ENCODE measurements at regions not wholly inside any gene's neighbourhood (a gene's known extent, or its start where the extent isn't known, plus 50 kb on each side); places are given as distances from the start of the nearest gene placed in this dataset.

DNA sequence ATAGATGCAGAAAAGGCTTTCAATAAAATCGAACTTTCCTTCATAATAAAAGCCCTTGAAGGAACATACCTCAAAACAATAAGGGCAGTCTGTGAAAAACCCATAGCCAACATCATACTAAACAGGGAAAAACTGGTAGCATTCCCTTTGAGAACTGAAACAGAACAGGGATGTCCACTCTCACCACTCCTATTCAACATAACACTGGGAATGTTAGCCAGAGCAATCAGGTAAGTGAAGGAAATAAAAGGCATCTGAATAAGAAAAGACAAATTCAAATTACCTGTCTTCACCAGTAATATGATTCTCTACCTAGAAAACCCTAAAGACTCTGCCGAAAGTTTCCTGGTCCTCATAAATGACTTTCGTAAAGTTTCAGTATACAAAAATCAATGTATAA lies 861.0 kb upstream of the VRK2 start:
- H3K79me1 ChIP-seq (ENCODE audit: insufficient read depth, low read depth, low read length, poor library complexity, severe bottlenecking): no peaks in the 10 kb centered on the region
- H3K9me3 ChIP-seq (ENCODE audit: control insufficient read depth, low read depth, low read length): no peaks in the 10 kb centered on the region
- Mint-ChIP-seq H3K9me3 (no peaks in the 10 kb centered on the region), H3K27me3 (ENCODE audit: low read depth) (no peaks in the 10 kb centered on the region), H3K4me3 (peak overlapping the region in 1 of 2 experiments; percentile 13; a peak in 2 of 5 replicates), H3K27ac (peak overlapping the region in 2 of 3 experiments; percentile 50 to 74; a peak in 4 of 7 replicates), H3K36me3 (ENCODE audit: insufficient read depth in 1 of 3, low read depth in 3 of 3) (no peaks in the 10 kb centered on the region), H3K4me1 (peaks cover 13 to 27% of the 10 kb centered on the region in 2 experiments)
- H2BK12ac ChIP-seq (ENCODE audit: insufficient read length, low read depth, low read length): no peak overlapping the region
- H3K4ac ChIP-seq (ENCODE audit: low read depth, low read length): no peak overlapping the region
- no peak overlapping the region for H4K8ac ChIP-seq (replicated peaks; ENCODE audit: insufficient read length, low read depth, low read length)
- no peak for TF ChIP-seq CTCF (conservative IDR thresholded peaks at IDR 0.05)
- H3K4me2 ChIP-seq (ENCODE audit: insufficient read depth, insufficient read length, low read length): peak overlapping the region; percentile 41
- H4K91ac ChIP-seq (ENCODE audit: insufficient read length, low read depth, low read length): no peak overlapping the region
- whole genome bisulfite sequencing (ENCODE audit: extremely low coverage, insufficient read length, low lambda C conversion rate): no CpG with 5 or more reads among the region's 3 CpGs
- H3K9ac ChIP-seq (ENCODE audit: extremely low read depth, insufficient read length, low read length): no peak overlapping the region
- no peak overlapping the region for H3T11ph ChIP-seq (ENCODE audit: low read length)
- H4K5ac ChIP-seq (ENCODE audit: insufficient read length, low read depth, low read length): no peak overlapping the region
- H3K56ac ChIP-seq (ENCODE audit: insufficient read length, low read depth, low read length): no peak overlapping the region
- H3K14ac ChIP-seq (ENCODE audit: insufficient read depth, low read length): no peak overlapping the region
- H2AK5ac ChIP-seq (ENCODE audit: insufficient read length, low read length): no peak overlapping the region
- no peaks in the 10 kb centered on the region; the same call in 1 of the 2 replicates for H3K4me1 ChIP-seq (ENCODE audit: insufficient read depth, low read length)
- no peak overlapping the region for H2BK5ac ChIP-seq (ENCODE audit: insufficient read length, low read length)
- H3K23me2 ChIP-seq (ENCODE audit: insufficient read length, low read depth, low read length, poor library complexity, severe bottlenecking): no peaks in the 10 kb centered on the region
- DNase-seq: no peak
- H3K27ac ChIP-seq (ENCODE audit: insufficient read length, low read depth, low read length): no peak overlapping the region
- H2BK15ac ChIP-seq (ENCODE audit: low read depth, low read length): no peak overlapping the region
- H3K23ac ChIP-seq (ENCODE audit: insufficient read length, low read depth, low read length): no peak overlapping the region
- H2AFZ ChIP-seq (ENCODE audit: low read length): no peak overlapping the region
- H2BK120ac ChIP-seq (ENCODE audit: low read depth, low read length, poor library complexity, severe bottlenecking): no peak overlapping the region
- H3K27me3 ChIP-seq (ENCODE audit: insufficient read depth, low read length): no peaks in the 10 kb centered on the region
- H3K79me2 ChIP-seq (ENCODE audit: insufficient read depth, low read length): no peaks in the 10 kb centered on the region
- no peak overlapping the region for H3K18ac ChIP-seq (ENCODE audit: insufficient read length, low read depth, low read length)
- no peak overlapping the region for H2BK20ac ChIP-seq (ENCODE audit: low read depth, low read length, poor library complexity, severe bottlenecking)
- H4K20me1 ChIP-seq (ENCODE audit: control insufficient read depth, insufficient read depth, insufficient read length): no peaks in the 10 kb centered on the region

Measured in H9 (cell line).